H9 (cell line): ENCODE measurements at regions not wholly inside any gene's neighbourhood (a gene's known extent, or its start where the extent isn't known, plus 50 kb on each side); places are given as distances from the start of the nearest gene placed in this dataset.

Source experiments
- DNase-seq: peaks from one replicate; pipeline ENCODE4 v3.0.0-alpha.2; 2017
- H2AFZ ChIP-seq: one replicate; pipeline ENCODE4 v1.6.1; 2013; ENCODE audit warnings: mild to moderate bottlenecking, low read length, control low read depth, moderate library complexity
- H2AK5ac ChIP-seq: 2 replicates; pipeline ENCODE4 v1.6.1; 2013; ENCODE audit warnings: low read length, control low read depth, mixed read lengths; ENCODE audit not compliant: insufficient read length
- H2BK120ac ChIP-seq: one replicate; pipeline ENCODE4 v1.6.1; 2013; ENCODE audit warnings: low read depth, mild to moderate bottlenecking, low read length, control low read depth, inconsistent platforms; ENCODE audit not compliant: poor library complexity, severe bottlenecking
- H2BK12ac ChIP-seq: 2 replicates; pipeline ENCODE4 v1.6.1; 2013; ENCODE audit warnings: low read length, control low read depth, mixed read lengths, low read depth; ENCODE audit not compliant: insufficient read length
- H2BK15ac ChIP-seq: 2 replicates; pipeline ENCODE4 v1.6.1; 2013; ENCODE audit warnings: low read depth, low read length, control low read depth
- H2BK20ac ChIP-seq: one replicate; pipeline ENCODE4 v1.6.1; 2013; ENCODE audit warnings: low read depth, mild to moderate bottlenecking, low read length, control low read depth, inconsistent platforms; ENCODE audit not compliant: poor library complexity, severe bottlenecking
- H2BK5ac ChIP-seq: 2 replicates; pipeline ENCODE4 v1.6.1; 2013; ENCODE audit warnings: low read length, control low read depth, mixed read lengths; ENCODE audit not compliant: insufficient read length
- H3K14ac ChIP-seq: 2 replicates; pipeline ENCODE4 v1.6.1; 2013; ENCODE audit warnings: low read length, control low read depth; ENCODE audit not compliant: insufficient read depth
- H3K18ac ChIP-seq: 2 replicates; pipeline ENCODE4 v1.6.1; 2013; ENCODE audit warnings: low read depth, mild to moderate bottlenecking, mixed read lengths, low read length, control low read depth; ENCODE audit not compliant: insufficient read length
- H3K23ac ChIP-seq: 2 replicates; pipeline ENCODE4 v1.6.1; 2013; ENCODE audit warnings: low read length, control low read depth, mixed read lengths, low read depth; ENCODE audit not compliant: insufficient read length
- H3K23me2 ChIP-seq: 2 replicates; pipeline ENCODE4 v1.6.1; 2013; ENCODE audit warnings: low read depth, mild to moderate bottlenecking, mixed read lengths, low read length, control low read depth; ENCODE audit not compliant: insufficient read length, poor library complexity, severe bottlenecking
- H3K27ac ChIP-seq: 2 replicates; pipeline ENCODE4 v1.5.1; 2013; ENCODE audit warnings: low read length, control low read depth, mixed read lengths, low read depth; ENCODE audit not compliant: insufficient read length
- H3K27me3 ChIP-seq: 2 replicates; pipeline ENCODE4 v1.6.1; 2013; ENCODE audit warnings: low read length, control low read depth, inconsistent platforms; ENCODE audit not compliant: insufficient read depth
- H3K4ac ChIP-seq: 2 replicates; pipeline ENCODE4 v1.6.1; 2013; ENCODE audit warnings: low read depth, mild to moderate bottlenecking, control low read depth, inconsistent platforms, low read length, moderate library complexity
- H3K4me1 ChIP-seq: 2 replicates; pipeline ENCODE4 v1.6.1; 2013; ENCODE audit warnings: low read length, control low read depth, inconsistent platforms; ENCODE audit not compliant: insufficient read depth
- H3K4me2 ChIP-seq: 2 replicates; pipeline ENCODE4 v1.6.1; 2013; ENCODE audit warnings: low read length, control low read depth, mixed read lengths; ENCODE audit not compliant: insufficient read length, insufficient read depth
- H3K56ac ChIP-seq: 2 replicates; pipeline ENCODE4 v1.6.1; 2013; ENCODE audit warnings: low read depth, mild to moderate bottlenecking, mixed read lengths, low read length, control low read depth; ENCODE audit not compliant: insufficient read length
- H3K79me1 ChIP-seq: 2 replicates; pipeline ENCODE4 v1.6.1; 2013; ENCODE audit warnings: low read depth, mild to moderate bottlenecking, moderate library complexity, low read length, control low read depth, inconsistent platforms; ENCODE audit not compliant: insufficient read depth, poor library complexity, severe bottlenecking
- H3K79me2 ChIP-seq: 2 replicates; pipeline ENCODE4 v1.6.1; 2013; ENCODE audit warnings: low read length, control low read depth, inconsistent platforms; ENCODE audit not compliant: insufficient read depth
- H3K9ac ChIP-seq: 2 replicates; pipeline ENCODE4 v1.6.1; 2013; ENCODE audit warnings: low read length, control low read depth, mixed read lengths; ENCODE audit not compliant: insufficient read length; ENCODE audit errors: extremely low read depth
- H3K9me3 ChIP-seq: one replicate; pipeline ENCODE4 v1.6.1; 2013; ENCODE audit warnings: low read depth, low read length, inconsistent platforms; ENCODE audit not compliant: control insufficient read depth
- H3T11ph ChIP-seq: one replicate; pipeline ENCODE4 v1.6.1; 2013; ENCODE audit warnings: mild to moderate bottlenecking, low read length, control low read depth, inconsistent platforms
- H4K20me1 ChIP-seq: one replicate; pipeline ENCODE4 v1.6.1; 2013; ENCODE audit not compliant: control insufficient read depth, insufficient read length, insufficient read depth
- H4K5ac ChIP-seq: 2 replicates; pipeline ENCODE4 v1.6.1; 2013; ENCODE audit warnings: low read depth, mild to moderate bottlenecking, mixed read lengths, low read length, control low read depth; ENCODE audit not compliant: insufficient read length
- H4K8ac ChIP-seq: replicated peaks from 2 replicates; pipeline ENCODE4 v1.6.1; 2013; ENCODE audit warnings: low read length, control low read depth, mixed read lengths, low read depth; ENCODE audit not compliant: insufficient read length
- H4K91ac ChIP-seq: 2 replicates; pipeline ENCODE4 v1.6.1; 2013; ENCODE audit warnings: low read depth, mild to moderate bottlenecking, moderate library complexity, mixed read lengths, low read length, control low read depth; ENCODE audit not compliant: insufficient read length
- H3K27ac Mint-ChIP-seq, 3 experiments: 2 replicates in 2 of 3; 3 replicates in 1 of 3; pipeline ENCODE4 v1.8.0; 2020 to 2021; ENCODE audit warnings: mixed read lengths in 3 of 3, mild to moderate bottlenecking in 1 of 3, moderate library complexity in 1 of 3
- H3K27me3 Mint-ChIP-seq: 2 replicates; pipeline ENCODE4 v1.8.0; 2021; ENCODE audit warnings: low read depth, mild to moderate bottlenecking, moderate library complexity, mixed read lengths
- H3K36me3 Mint-ChIP-seq, 3 experiments: 2 replicates in 2 of 3; 3 replicates in 1 of 3; pipeline ENCODE4 v1.8.0; 2020 to 2021; ENCODE audit warnings: low read depth in 3 of 3, mixed read lengths in 3 of 3; ENCODE audit not compliant: insufficient read depth in 1 of 3
- H3K4me1 Mint-ChIP-seq, 2 experiments: 2 replicates each; pipeline ENCODE4 v1.8.0; 2020; ENCODE audit warnings: mixed read lengths in 2 of 2
- H3K4me3 Mint-ChIP-seq, 2 experiments: 2 replicates in 1 of 2; 3 replicates in 1 of 2; pipeline ENCODE4 v1.8.0; 2020 to 2021; ENCODE audit warnings: mild to moderate bottlenecking in 2 of 2, mixed read lengths in 2 of 2, moderate library complexity in 1 of 2
- H3K9me3 Mint-ChIP-seq, 2 experiments: 2 replicates in 1 of 2; 3 replicates in 1 of 2; pipeline ENCODE4 v1.8.0; 2020; ENCODE audit warnings: mild to moderate bottlenecking in 2 of 2, mixed read lengths in 2 of 2, moderate library complexity in 1 of 2
- CTCF ChIP-seq: fragments of 200-600 bp; sonication (generic); conservative IDR thresholded peaks from 3 replicates; pipeline ENCODE4 v1.8.0; 2021; ENCODE audit warnings: antibody characterized with exemption, mild to moderate bottlenecking
- WGBS: extraction: QIAGEN DNeasy Blood & Tissue Kit; methylation state at CpG from one replicate; pipeline ENCODE4 v1.1.7; 2013; ENCODE audit warnings: missing lambda C conversion rate, low lambda C conversion rate, mixed read lengths; ENCODE audit not compliant: insufficient read length; ENCODE audit errors: extremely low coverage; 5-methylcytosine and 5-hydroxymethylcytosine counted together

GRCh38 chr10:20685462-20685861, 211.6 kb downstream of the NEBL start:
- Histone ChIP-seq H3K56ac (no peak overlapping the region), H3K79me2 (no peaks in the 10 kb centered on the region), H2BK15ac (no peak overlapping the region), H4K8ac (no peak overlapping the region), H4K5ac (no peak overlapping the region), H3K79me1 (no peaks in the 10 kb centered on the region), H3K18ac (no peak overlapping the region), H3K4me2 (no peak overlapping the region), H3K23ac (no peak overlapping the region), H3K27ac (no peak overlapping the region), H2BK5ac (no peak overlapping the region), H2BK120ac (no peak overlapping the region), H2AFZ (no peak overlapping the region), H3K14ac (no peak overlapping the region), H3T11ph (no peak overlapping the region), H3K4ac (no peak overlapping the region), H2AK5ac (no peak overlapping the region), H2BK20ac (no peak overlapping the region), H3K27me3 (no peaks in the 10 kb centered on the region), H3K9ac (no peak overlapping the region), H3K9me3 (no peaks in the 10 kb centered on the region), H3K4me1 (no peaks in the 10 kb centered on the region; the same call in 1 of the 2 replicates), H2BK12ac (no peak overlapping the region), H4K91ac (no peak overlapping the region), H4K20me1 (no peaks in the 10 kb centered on the region), H3K23me2 (no peaks in the 10 kb centered on the region)
- Mint-ChIP-seq H3K9me3 (peaks cover 6% of the 10 kb centered on the region in 2 experiments; a peak in 4 of 5 replicates), H3K4me1 (peaks cover 29 to 36% of the 10 kb centered on the region in 2 experiments), H3K27me3 (no peaks in the 10 kb centered on the region), H3K36me3 (peaks cover 0 to 5% (median 0%) of the 10 kb centered on the region in 3 experiments; a peak in 2 of 7 replicates), H3K4me3 (no peak overlapping the region), H3K27ac (no peak overlapping the region)
- no peak for TF ChIP-seq CTCF
- WGBS: no CpG with 5 or more reads among the region's 8 CpGs
- DNase-seq: no peak
